ENCODE measurements at regions not wholly inside any gene's neighbourhood (a gene's known extent, or its start where the extent isn't known, plus 50 kb on each side); places are given as distances from the start of the nearest gene placed in this dataset.
"Not testable (repeated sequence)": the region's sequence is repeated elsewhere in the genome, so short reads cannot be mapped to it uniquely, and the experiment has no call there.

GRCh38 chr10:57905010-57905409 lies 362.7 kb downstream of the IPMK start:
- Mint-ChIP-seq H3K27ac (no peak overlapping the region), H3K9me3 (no peaks in the 10 kb centered on the region), H3K27me3 (no peaks in the 10 kb centered on the region)

GRCh38 chr10:57898231-57898630 lies 369.5 kb downstream of the IPMK start:
- no peaks in the 10 kb centered on the region for H3K4me1 Mint-ChIP-seq
- DNase-seq (no peak), ATAC-seq (no peak)
- H3K4me3 Mint-ChIP-seq = no peak overlapping the region
- H3K27me3 Mint-ChIP-seq = peaks cover 0 to 1% (median 0%) of the 10 kb centered on the region in 5 donors
- no peaks in the 10 kb centered on the region for H3K36me3 Mint-ChIP-seq
- no peak overlapping the region for H3K27ac Mint-ChIP-seq
- POLR2A ChIA-PET = no interaction called here
- H3K9me3 Mint-ChIP-seq = peaks cover 0 to 11% (median 0%) of the 10 kb centered on the region in 9 donors

More at GRCh38 chr10:57905010-57905409, 362.7 kb downstream of the IPMK start:
- Mint-ChIP-seq H3K4me3 (no peak overlapping the region), H3K36me3 (no peaks in the 10 kb centered on the region), H3K4me1 (no peaks in the 10 kb centered on the region)
- no peak for DNase-seq
- ATAC-seq = no peak
- POLR2A ChIA-PET = no interaction called here

DNA sequence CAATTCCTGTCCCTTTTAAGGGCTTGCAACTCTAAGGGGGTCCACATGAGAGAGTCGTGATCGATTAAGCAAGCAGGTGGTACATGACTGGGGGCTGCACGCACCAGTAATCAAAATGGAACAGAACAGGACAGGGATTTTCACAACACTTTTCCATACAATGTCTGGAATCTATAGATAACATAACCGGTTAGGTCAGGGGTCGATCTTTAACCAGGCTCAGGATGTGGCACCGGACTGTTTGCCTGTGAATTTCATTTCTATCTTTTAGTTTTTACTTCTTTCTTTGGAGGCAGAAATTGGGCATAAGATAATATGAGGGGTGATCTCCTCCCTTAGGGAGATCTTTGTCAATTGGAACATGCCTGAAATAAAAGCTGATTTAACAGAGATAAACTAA lies 370.1 kb downstream of the IPMK start:
- Mint-ChIP-seq H3K4me3 (no peak overlapping the region), H3K4me1 (no peaks in the 10 kb centered on the region), H3K9me3 (peaks cover 0 to 11% (median 0%) of the 10 kb centered on the region in 9 donors), H3K27me3 (peaks cover 0 to 1% (median 0%) of the 10 kb centered on the region in 5 donors), H3K36me3 (no peaks in the 10 kb centered on the region), H3K27ac (no peak overlapping the region)
- DNase-seq (no peak), ATAC-seq (no peak)
- POLR2A ChIA-PET = no interaction called here

GRCh38 chr10:57894361-57894760 lies 373.3 kb downstream of the IPMK start:
- Mint-ChIP-seq H3K9me3 (peaks cover 0 to 11% (median 2%) of the 10 kb centered on the region in 9 donors), H3K36me3 (no peaks in the 10 kb centered on the region), H3K4me1 (no peaks in the 10 kb centered on the region), H3K4me3 (no peak overlapping the region), H3K27ac (no peak overlapping the region), H3K27me3 (peaks cover 0 to 1% (median 0%) of the 10 kb centered on the region in 5 donors)
- POLR2A ChIA-PET = no interaction called here
- DNase-seq = no peak
- ATAC-seq = no peak

DNA sequence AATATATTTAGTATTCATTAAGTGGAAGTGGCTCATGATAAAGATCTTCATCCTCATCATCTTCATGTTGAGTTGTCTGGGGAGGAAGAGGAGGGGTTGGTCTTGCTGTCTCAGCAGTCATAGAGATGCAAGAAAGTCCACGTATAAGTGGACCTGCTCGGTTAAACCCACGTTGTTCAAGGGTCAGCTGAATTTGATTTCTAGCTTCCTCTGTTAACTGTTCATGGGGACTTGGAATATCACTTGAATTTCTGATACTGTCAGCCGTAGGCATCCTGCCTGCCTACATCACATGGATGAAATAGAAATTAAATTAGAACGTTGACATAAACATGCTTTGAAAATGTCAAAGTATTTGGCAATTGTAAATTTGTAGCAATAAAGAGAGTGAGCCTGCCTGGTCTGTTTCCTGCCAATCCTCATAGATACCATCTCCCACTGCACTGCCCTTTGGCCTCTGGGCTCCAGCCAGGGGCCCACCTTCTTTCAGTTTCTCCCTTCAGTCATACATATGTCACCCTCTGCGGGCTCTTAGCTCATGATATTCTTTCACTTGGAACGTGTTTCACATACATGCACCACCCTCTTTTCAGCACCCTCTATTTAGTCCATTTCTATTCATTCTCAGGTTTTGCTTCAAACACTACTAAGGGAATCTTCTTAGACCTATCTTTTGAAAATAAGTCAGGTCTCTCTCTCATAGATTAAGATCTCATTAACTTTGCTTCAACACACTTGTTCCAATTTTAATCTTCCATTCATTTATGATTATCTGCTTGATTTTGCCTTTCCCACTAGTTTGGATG lies 376.3 kb downstream of the IPMK start:
- Mint-ChIP-seq H3K27ac (no peak overlapping the region), H3K9me3 (peaks cover 0 to 16% (median 3%) of the 10 kb centered on the region in 9 donors), H3K36me3 (no peaks in the 10 kb centered on the region), H3K4me3 (no peak overlapping the region), H3K4me1 (no peaks in the 10 kb centered on the region), H3K27me3 (no peaks in the 10 kb centered on the region)
- POLR2A ChIA-PET = no interaction called here
- ATAC-seq (no peak), DNase-seq (no peak)

DNA sequence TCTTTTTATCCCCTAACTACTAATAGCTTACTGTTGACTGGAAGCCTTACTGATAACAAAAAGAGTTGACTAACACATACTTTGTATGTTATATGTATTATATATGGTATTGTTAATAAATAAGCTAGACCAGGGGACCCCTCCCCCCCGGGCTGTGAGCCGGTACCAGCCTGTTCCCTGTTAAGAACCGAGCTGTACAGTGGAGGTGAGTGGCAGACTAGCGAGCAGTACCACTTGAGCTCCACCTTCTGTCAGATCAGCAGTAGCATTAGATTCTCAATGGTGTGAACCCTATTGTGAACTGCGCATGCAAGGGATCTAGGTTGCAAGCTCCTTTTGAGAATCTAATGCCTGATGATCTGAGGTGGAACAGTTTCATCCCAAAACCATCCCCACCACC lies 377.0 kb downstream of the IPMK start:
- POLR2A ChIA-PET = no interaction called here
- no peaks in the 10 kb centered on the region for H3K27me3 Mint-ChIP-seq
- peaks cover 0 to 18% (median 3%) of the 10 kb centered on the region in 9 donors for H3K9me3 Mint-ChIP-seq
- no peak overlapping the region for H3K4me3 Mint-ChIP-seq
- DNase-seq (no peak), ATAC-seq (no peak)
- H3K4me1 Mint-ChIP-seq = no peaks in the 10 kb centered on the region
- no peak overlapping the region for H3K27ac Mint-ChIP-seq
- no peaks in the 10 kb centered on the region for H3K36me3 Mint-ChIP-seq

- ATAC-seq, H3K27me3 Mint-ChIP-seq, H3K4me1 Mint-ChIP-seq, DNase-seq, H3K4me3 Mint-ChIP-seq, H3K36me3 Mint-ChIP-seq, H3K27ac Mint-ChIP-seq, POLR2A ChIA-PET: not testable (repeated sequence)
- H3K9me3 Mint-ChIP-seq = peaks cover 0 to 15% (median 3%) of the 10 kb centered on the region in 9 donors
Measured at GRCh38 chr10:57885618-57885968, 382.1 kb downstream of the IPMK start.

- POLR2A ChIA-PET = no interaction called here
- Mint-ChIP-seq H3K36me3 (no peaks in the 10 kb centered on the region), H3K27me3 (no peaks in the 10 kb centered on the region), H3K9me3 (peaks cover 0 to 15% (median 3%) of the 10 kb centered on the region in 9 donors), H3K4me1 (no peaks in the 10 kb centered on the region), H3K27ac (no peak overlapping the region), H3K4me3 (no peak overlapping the region)
- DNase-seq = no peak
- no peak for ATAC-seq
Measured at GRCh38 chr10:57884965-57885617, 382.6 kb downstream of the IPMK start.

DNA sequence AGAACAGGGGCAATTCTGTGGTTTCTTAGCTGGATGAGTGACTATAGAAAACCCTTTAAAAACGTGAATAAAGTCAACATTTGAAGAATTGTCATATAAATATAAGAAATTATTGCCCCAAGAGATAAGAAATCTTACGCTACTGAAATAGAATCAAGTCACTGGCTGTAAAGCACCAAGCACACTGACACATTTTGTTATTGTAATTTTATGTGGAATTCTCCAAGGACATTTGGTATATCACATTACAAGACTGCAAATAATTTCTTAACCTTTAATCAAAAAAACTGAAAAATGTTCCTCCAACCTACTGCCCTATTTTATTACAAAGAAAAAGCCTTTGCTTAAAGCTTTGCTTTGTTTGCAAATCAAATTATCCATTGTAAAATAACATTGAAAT lies 383.3 kb downstream of the IPMK start:
- Mint-ChIP-seq H3K9me3 (peaks cover 0 to 15% (median 3%) of the 10 kb centered on the region in 9 donors), H3K27me3 (no peaks in the 10 kb centered on the region), H3K4me3 (no peak overlapping the region), H3K36me3 (no peaks in the 10 kb centered on the region), H3K27ac (no peak overlapping the region), H3K4me1 (no peaks in the 10 kb centered on the region)
- ATAC-seq (no peak), DNase-seq (no peak)
- POLR2A ChIA-PET = no interaction called here

- no peak overlapping the region for H3K4me3 Mint-ChIP-seq
- H3K9me3 Mint-ChIP-seq = peaks cover 0 to 3% (median 0%) of the 10 kb centered on the region in 9 donors
- H3K36me3 Mint-ChIP-seq = no peaks in the 10 kb centered on the region
- no peak for ATAC-seq
- DNase-seq = no peak
- no peaks in the 10 kb centered on the region for H3K4me1 Mint-ChIP-seq
- POLR2A ChIA-PET = no interaction called here
- H3K27me3 Mint-ChIP-seq = no peaks in the 10 kb centered on the region
- no peak overlapping the region for H3K27ac Mint-ChIP-seq
Measured at GRCh38 chr10:57880446-57881227, 387.1 kb downstream of the IPMK start.

- no peaks in the 10 kb centered on the region for H3K4me1 Mint-ChIP-seq
- peaks cover 0 to 11% (median 2%) of the 10 kb centered on the region in 9 donors for H3K9me3 Mint-ChIP-seq
- H3K27ac Mint-ChIP-seq = no peak overlapping the region
- POLR2A ChIA-PET = no interaction called here
- H3K27me3 Mint-ChIP-seq = peaks cover 0 to 3% (median 0%) of the 10 kb centered on the region in 5 donors
- H3K4me3 Mint-ChIP-seq = no peak overlapping the region
- DNase-seq (no peak), ATAC-seq (no peak)
- H3K36me3 Mint-ChIP-seq = no peaks in the 10 kb centered on the region
Measured at GRCh38 chr10:57874810-57875209, 392.9 kb downstream of the IPMK start.

DNA sequence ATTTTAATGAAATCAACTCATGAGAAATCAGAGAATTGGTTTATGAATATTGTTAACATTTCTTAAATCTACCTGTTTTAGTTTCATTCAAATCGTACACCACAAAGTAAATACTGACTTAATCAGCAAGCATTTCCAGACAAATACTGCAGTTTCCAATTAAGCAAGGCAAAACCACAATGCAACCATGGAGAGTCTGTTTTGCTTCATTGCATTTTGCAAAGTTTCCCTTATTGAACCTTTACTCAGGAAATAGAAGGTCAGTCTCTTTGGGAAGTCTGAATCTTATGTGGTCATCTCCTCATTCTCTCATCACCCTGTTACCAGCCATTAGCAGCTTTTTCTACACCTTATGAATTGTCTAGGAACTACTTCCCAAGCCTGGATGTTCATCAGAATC lies 400.5 kb downstream of the IPMK start:
- ATAC-seq = no peak
- Mint-ChIP-seq H3K9me3 (peaks cover 0 to 13% (median 4%) of the 10 kb centered on the region in 9 donors), H3K36me3 (no peaks in the 10 kb centered on the region), H3K27ac (no peak overlapping the region), H3K4me1 (no peaks in the 10 kb centered on the region), H3K27me3 (peaks cover 0 to 6% (median 0%) of the 10 kb centered on the region in 5 donors), H3K4me3 (no peak overlapping the region)
- DNase-seq = no peak
- POLR2A ChIA-PET = no interaction called here
